HCT116 (cell line): ENCODE measurements at regions not wholly inside any gene's neighbourhood (a gene's known extent, or its start where the extent isn't known, plus 50 kb on each side); places are given as distances from the start of the nearest gene placed in this dataset.

Experiments used
- ATAC-seq: fragments of 200-7000 bp; cut with Tn5 transposase; 2 replicates; pipeline ENCODE4 v1.9.1; 2020; ENCODE audit warnings: mild to moderate bottlenecking, moderate library complexity
- BruUV-seq: library from RNA; stranded (reverse); fragments of 400-500 nt; replicated peaks from 2 replicates; lab custom pipeline; 2021; lab: Mats Ljungman, UMichigan
- CTCF ChIA-PET: fragments of 300-600 bp; sonication (Branson Sonifier 250); formaldehyde crosslinking; loops from one replicate; lab custom pipeline; 2021; ENCODE audit warnings: antibody characterized with exemption; lab: Charles Lee
- POLR2A ChIA-PET: fragments of 300-600, 350-600 bp; sonication (Branson Sonifier 250); formaldehyde crosslinking; loops from one replicate; lab custom pipeline; 2021; ENCODE audit warnings: antibody characterized with exemption; lab: Charles Lee
- RAD21 ChIA-PET, 2 experiments: fragments of 300-600 bp; sonication (Branson Sonifier 250); formaldehyde crosslinking; loops; one replicate each; lab custom pipeline; 2023; ENCODE audit warnings: low total read pairs in 2 of 2; ENCODE audit not compliant: uncharacterized antibody in 2 of 2, unreplicated experiment in 2 of 2, low non-redundant PET in 1 of 2; lab: Charles Lee
- DNase-seq: peaks from one replicate; pipeline ENCODE4 v3.0.0-alpha.2; 2010; ENCODE audit warnings: low read depth, low spot score
- H2AFZ ChIP-seq: fragments of 200-600 bp; shearing (Covaris generic), sonication (generic); 2 replicates; pipeline ENCODE4 v1.6.1; 2017; ENCODE audit warnings: low read depth, mixed run types, mixed read lengths, antibody characterized with exemption, low read length; ENCODE audit not compliant: poor library complexity, severe bottlenecking
- H3K27ac ChIP-seq: 2 replicates; pipeline ENCODE4 v1.5.1; 2012; ENCODE audit warnings: low read depth, low read length
- H3K27me3 ChIP-seq: fragments of 200-600 bp; sonication (generic); 2 replicates; pipeline ENCODE4 v1.6.1; 2016; ENCODE audit warnings: mixed run types, low read length, mixed read lengths; ENCODE audit not compliant: insufficient read depth
- H3K36me3 ChIP-seq, 2 experiments: fragments of 200-500 bp in 1 of 2; fragments of 200-600 bp in 1 of 2; sonication (Bioruptor generic) in 1 of 2; sonication (generic) in 1 of 2; 2 replicates each; pipeline versions ENCODE4 v1.5.1 to v1.6.1; 2014 to 2016; ENCODE audit warnings: low read length in 2 of 2, inconsistent platforms in 1 of 2, mixed read lengths in 1 of 2, mixed run types in 1 of 2; ENCODE audit not compliant: insufficient read depth in 2 of 2, control insufficient read depth in 1 of 2
- H3K4me1 ChIP-seq, 2 experiments: fragments of 200-600 bp in 1 of 2; sonication (generic) in 1 of 2; 2 replicates each; pipeline versions ENCODE4 v1.5.1 to v1.6.1; 2012 to 2017; ENCODE audit warnings: low read length in 2 of 2, inconsistent platforms in 1 of 2, mild to moderate bottlenecking in 1 of 2, mixed read lengths in 1 of 2, mixed run types in 1 of 2, moderate library complexity in 1 of 2; ENCODE audit not compliant: insufficient read depth in 2 of 2, control insufficient read depth in 1 of 2
- H3K4me2 ChIP-seq: fragments of 200-600 bp; sonication (generic); 2 replicates; pipeline ENCODE4 v1.6.1; 2017; ENCODE audit warnings: mixed run types, low read length, mixed read lengths
- H3K4me3 ChIP-seq, 2 experiments: fragments of 200-600 bp in 1 of 2; sonication (generic) in 1 of 2; replicated peaks in 1 of 2; 2 replicates each; pipeline ENCODE4 v1.5.1; 2011 to 2016; ENCODE audit warnings: low read length in 2 of 2, control low read depth in 1 of 2, low read depth in 1 of 2, mild to moderate bottlenecking in 1 of 2, mixed read lengths in 1 of 2, mixed run types in 1 of 2
- H3K79me2 ChIP-seq: fragments of 200-600 bp; sonication (generic); 2 replicates; pipeline ENCODE4 v1.6.1; 2017; ENCODE audit warnings: mild to moderate bottlenecking, mixed run types, low read length, moderate library complexity, mixed read lengths; ENCODE audit not compliant: insufficient read depth
- H3K9ac ChIP-seq: fragments of 200-600 bp; sonication (generic); 2 replicates; pipeline ENCODE4 v1.6.1; 2016; ENCODE audit warnings: low read length, mixed read lengths
- H3K9me2 ChIP-seq: fragments of 200-600 bp; sonication (generic), shearing (Covaris generic); 2 replicates; pipeline ENCODE4 v1.6.1; 2017; ENCODE audit warnings: mixed run types, mild to moderate bottlenecking, moderate library complexity; ENCODE audit not compliant: insufficient read depth
- H3K9me3 ChIP-seq, 2 experiments: fragments of 200-500 bp in 1 of 2; fragments of 200-600 bp in 1 of 2; sonication (Bioruptor generic) in 1 of 2; sonication (generic) in 1 of 2; 2 replicates each; pipeline ENCODE4 v1.6.1; 2014 to 2017; ENCODE audit warnings: low read length in 2 of 2, mixed read lengths in 2 of 2, inconsistent platforms in 1 of 2, low read depth in 1 of 2, mild to moderate bottlenecking in 1 of 2, mixed run types in 1 of 2, moderate library complexity in 1 of 2; ENCODE audit not compliant: control insufficient read depth in 1 of 2, insufficient read depth in 1 of 2
- H4K20me1 ChIP-seq: fragments of 200-600 bp; sonication (generic), shearing (Covaris generic); 2 replicates; pipeline ENCODE4 v1.6.1; 2017; ENCODE audit warnings: mixed run types, mild to moderate bottlenecking, moderate library complexity; ENCODE audit not compliant: insufficient read depth
- ATF3 ChIP-seq: IDR thresholded peaks from 2 replicates; pipeline ENCODE4 v1.6.1; 2012
- CEBPB ChIP-seq: IDR thresholded peaks from 2 replicates; pipeline ENCODE4 v1.6.1; 2012; ENCODE audit warnings: low read depth
- CTCF ChIP-seq, 3 experiments: fragments of 200-600 bp in 1 of 3; sonication (generic) in 1 of 3; IDR thresholded peaks in 2 of 3; conservative IDR thresholded peaks in 1 of 3; 2 replicates each; pipeline ENCODE4 v1.5.1; 2012 to 2017; ENCODE audit warnings: low read depth in 2 of 3, low read length in 2 of 3, antibody characterized with exemption in 1 of 3, borderline replicate concordance in 1 of 3, control low read depth in 1 of 3, mild to moderate bottlenecking in 1 of 3, mixed read lengths in 1 of 3, mixed run types in 1 of 3, moderate library complexity in 1 of 3; ENCODE audit not compliant: insufficient read depth in 1 of 3
- EGR1 ChIP-seq: IDR thresholded peaks from 2 replicates; pipeline ENCODE4 v1.6.1; 2012; ENCODE audit warnings: low read depth
- EZH2 ChIP-seq: fragments of 200-600 bp; sonication (generic); IDR thresholded peaks from 2 replicates; pipeline ENCODE4 v1.6.1; 2017; ENCODE audit warnings: antibody characterized with exemption, mixed run types
- EZH2phosphoT487 ChIP-seq: fragments of 200-600 bp; IDR thresholded peaks from 2 replicates; pipeline ENCODE4 v1.6.1; 2018; ENCODE audit warnings: antibody characterized with exemption, borderline replicate concordance
- FOSL1 ChIP-seq: IDR thresholded peaks from 2 replicates; pipeline ENCODE4 v1.6.1; 2012; ENCODE audit warnings: low read depth
- JUND ChIP-seq: IDR thresholded peaks from 2 replicates; pipeline ENCODE4 v1.6.1; 2012
- MAX ChIP-seq: IDR thresholded peaks from 2 replicates; pipeline ENCODE4 v1.6.1; 2012
- POLR2AphosphoS5 ChIP-seq: IDR thresholded peaks from 2 replicates; pipeline ENCODE4 v1.6.1; 2011; ENCODE audit warnings: mild to moderate bottlenecking, low read depth, low read length, moderate library complexity
- REST ChIP-seq: IDR thresholded peaks from 2 replicates; pipeline ENCODE4 v1.6.1; 2012; ENCODE audit warnings: low read depth
- SIN3A ChIP-seq: IDR thresholded peaks from 2 replicates; pipeline ENCODE4 v1.6.1; 2012; ENCODE audit warnings: low read depth
- SP1 ChIP-seq: IDR thresholded peaks from 2 replicates; pipeline ENCODE4 v1.6.1; 2012; ENCODE audit warnings: low read depth
- SRF ChIP-seq: IDR thresholded peaks from 2 replicates; pipeline ENCODE4 v1.6.1; 2012; ENCODE audit warnings: low read depth
- YY1 ChIP-seq: IDR thresholded peaks from 2 replicates; pipeline ENCODE4 v1.6.1; 2011; ENCODE audit warnings: low read length, low read depth, moderate library complexity, mild to moderate bottlenecking; ENCODE audit not compliant: insufficient replicate concordance; ENCODE audit errors: extremely low read depth
- ZNF274 ChIP-seq: fragments of 200-500 bp; sonication (Bioruptor generic); IDR thresholded peaks from 2 replicates; pipeline ENCODE4 v1.6.1; 2014; ENCODE audit warnings: mild to moderate bottlenecking, low read depth, low read length, inconsistent platforms
- intact Hi-C: fragments of 100-400 bp; cut with micrococcal nuclease; formaldehyde crosslinking; loops from 2 replicates; pipeline ENCODE4 v1.10.0; 2022

GRCh38 chr2:33917252-33917651 is 318.2 kb upstream of the FAM98A start:
- intact Hi-C loops, result no loop called here
- H3K9ac ChIP-seq, result no peak overlapping the region
- ChIA-PET RAD21 (no interaction called here), POLR2A (no interaction called here), CTCF (no interaction called here)
- BruUV-seq, result no TSS peak
- 0 out of 4 replicates have a peak, but pooled peaks cover 0 to 1% of the 10 kb centered on the region in 2 experiments for H3K9me3 ChIP-seq
- no peaks in the 10 kb centered on the region for H3K9me2 ChIP-seq
- ATAC-seq (no peak), DNase-seq (no peak)
- no peaks in the 10 kb centered on the region for H3K79me2 ChIP-seq
- H3K36me3 ChIP-seq, result no peaks in the 10 kb centered on the region
- no peak overlapping the region for H3K4me2 ChIP-seq
- no peak overlapping the region for H3K4me3 ChIP-seq
- H3K4me1 ChIP-seq, result no peaks in the 10 kb centered on the region
- no peaks in the 10 kb centered on the region for H4K20me1 ChIP-seq
- H3K27ac ChIP-seq, result no peak overlapping the region
- H2AFZ ChIP-seq, result no peak overlapping the region
- no peaks in the 10 kb centered on the region for H3K27me3 ChIP-seq
- TF ChIP-seq CEBPB (no peak), SP1 (no peak), YY1 (no peak), JUND (no peak)

GRCh38 chr2:33913071-33913616 is 314.0 kb upstream of the FAM98A start:
- ChIA-PET POLR2A (no interaction called here), RAD21 (no interaction called here), CTCF (no interaction called here)
- TF ChIP-seq EZH2 (no peak), SRF (no peak), ATF3 (no peak), ZNF274 (no peak), MAX (no peak), SIN3A (no peak), EGR1 (no peak), CTCF (IDR thresholded peaks at IDR 0.05 in 2 of 3, conservative IDR thresholded peaks at IDR 0.05 in 1 of 3; ENCODE audit: borderline replicate concordance in 1 of 3, insufficient read depth in 1 of 3, low read depth in 2 of 3, low read length in 2 of 3) (no peak), EZH2phosphoT487 (no peak), POLR2AphosphoS5 (no peak), SP1 (no peak), CEBPB (no peak), JUND (no peak), REST (no peak), FOSL1 (no peak)
- H3K4me2 ChIP-seq, result no peak overlapping the region
- DNase-seq, result no peak
- ATAC-seq, result no peak
- no peaks in the 10 kb centered on the region for H4K20me1 ChIP-seq
- no peaks in the 10 kb centered on the region for H3K27me3 ChIP-seq
- intact Hi-C loops, result no loop called here
- H3K79me2 ChIP-seq, result no peaks in the 10 kb centered on the region
- H2AFZ ChIP-seq, result no peak overlapping the region
- no peaks in the 10 kb centered on the region for H3K4me1 ChIP-seq
- no peaks in the 10 kb centered on the region for H3K36me3 ChIP-seq
- no TSS peak for BruUV-seq
- H3K9me3 ChIP-seq, result no peaks in the 10 kb centered on the region
- H3K27ac ChIP-seq, result no peak overlapping the region
- H3K4me3 ChIP-seq, result no peak overlapping the region
- H3K9me2 ChIP-seq, result no peaks in the 10 kb centered on the region
- no peak overlapping the region for H3K9ac ChIP-seq
